Stomach (tissue), 4 donors: ENCODE measurements at regions not wholly inside any gene's neighbourhood (a gene's known extent, or its start where the extent isn't known, plus 50 kb on each side); places are given as distances from the start of the nearest gene placed in this dataset.

ENCODE experiments used
- CTCF ChIP-seq, 7 experiments: fragments of 450-650 bp in 4 of 7; fragments of 200-600 bp in 3 of 7; sonication (generic) in 3 of 7; IDR thresholded peaks; one replicate each; pipeline ENCODE4 v1.5.1; 2016 to 2019; ENCODE audit warnings: antibody characterized with exemption in 7 of 7, control low read depth in 2 of 7, mild to moderate bottlenecking in 1 of 7
- POLR2A ChIP-seq, 4 donors: fragments of 450-650 bp; IDR thresholded peaks; one replicate each; pipeline ENCODE4 v1.6.1; 2016; ENCODE audit warnings: antibody characterized with exemption in 4 of 4, control low read depth in 2 of 4, mild to moderate bottlenecking in 1 of 4, moderate library complexity in 1 of 4
- POLR2AphosphoS5 ChIP-seq, 3 donors: sonication (generic); formaldehyde crosslinking; IDR thresholded peaks; one replicate each; pipeline ENCODE4 v1.6.1; 2016; ENCODE audit warnings: antibody characterized with exemption in 3 of 3

GRCh38 chr5:175819090-175819425, 52.3 kb upstream of the CPLX2 start:
- TF ChIP-seq POLR2A (IDR thresholded peaks at IDR 0.05) = no peak
- no peak for TF ChIP-seq CTCF (IDR thresholded peaks at IDR 0.05)
- TF ChIP-seq POLR2AphosphoS5 (IDR thresholded peaks at IDR 0.05) = no peak
